ENCODE measurements at regions not wholly inside any gene's neighbourhood (a gene's known extent, or its start where the extent isn't known, plus 50 kb on each side); places are given as distances from the start of the nearest gene placed in this dataset.

GRCh38 chr13:18998389-18998788 is 183.2 kb downstream of the TUBA3C start:
- TF ChIP-seq, protein P1, sequence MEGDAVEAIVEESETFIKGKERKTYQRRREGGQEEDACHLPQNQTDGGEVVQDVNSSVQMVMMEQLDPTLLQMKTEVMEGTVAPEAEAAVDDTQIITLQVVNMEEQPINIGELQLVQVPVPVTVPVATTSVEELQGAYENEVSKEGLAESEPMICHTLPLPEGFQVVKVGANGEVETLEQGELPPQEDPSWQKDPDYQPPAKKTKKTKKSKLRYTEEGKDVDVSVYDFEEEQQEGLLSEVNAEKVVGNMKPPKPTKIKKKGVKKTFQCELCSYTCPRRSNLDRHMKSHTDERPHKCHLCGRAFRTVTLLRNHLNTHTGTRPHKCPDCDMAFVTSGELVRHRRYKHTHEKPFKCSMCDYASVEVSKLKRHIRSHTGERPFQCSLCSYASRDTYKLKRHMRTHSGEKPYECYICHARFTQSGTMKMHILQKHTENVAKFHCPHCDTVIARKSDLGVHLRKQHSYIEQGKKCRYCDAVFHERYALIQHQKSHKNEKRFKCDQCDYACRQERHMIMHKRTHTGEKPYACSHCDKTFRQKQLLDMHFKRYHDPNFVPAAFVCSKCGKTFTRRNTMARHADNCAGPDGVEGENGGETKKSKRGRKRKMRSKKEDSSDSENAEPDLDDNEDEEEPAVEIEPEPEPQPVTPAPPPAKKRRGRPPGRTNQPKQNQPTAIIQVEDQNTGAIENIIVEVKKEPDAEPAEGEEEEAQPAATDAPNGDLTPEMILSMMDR (IDR thresholded peaks at IDR 0.05; ENCODE audit: low read length): no peak
- TF ChIP-seq EZH2 (IDR thresholded peaks at IDR 0.05; ENCODE audit: borderline replicate concordance, low read length): no peak
